ENCODE measurements at regions not wholly inside any gene's neighbourhood (a gene's known extent, or its start where the extent isn't known, plus 50 kb on each side); places are given as distances from the start of the nearest gene placed in this dataset.

DNA sequence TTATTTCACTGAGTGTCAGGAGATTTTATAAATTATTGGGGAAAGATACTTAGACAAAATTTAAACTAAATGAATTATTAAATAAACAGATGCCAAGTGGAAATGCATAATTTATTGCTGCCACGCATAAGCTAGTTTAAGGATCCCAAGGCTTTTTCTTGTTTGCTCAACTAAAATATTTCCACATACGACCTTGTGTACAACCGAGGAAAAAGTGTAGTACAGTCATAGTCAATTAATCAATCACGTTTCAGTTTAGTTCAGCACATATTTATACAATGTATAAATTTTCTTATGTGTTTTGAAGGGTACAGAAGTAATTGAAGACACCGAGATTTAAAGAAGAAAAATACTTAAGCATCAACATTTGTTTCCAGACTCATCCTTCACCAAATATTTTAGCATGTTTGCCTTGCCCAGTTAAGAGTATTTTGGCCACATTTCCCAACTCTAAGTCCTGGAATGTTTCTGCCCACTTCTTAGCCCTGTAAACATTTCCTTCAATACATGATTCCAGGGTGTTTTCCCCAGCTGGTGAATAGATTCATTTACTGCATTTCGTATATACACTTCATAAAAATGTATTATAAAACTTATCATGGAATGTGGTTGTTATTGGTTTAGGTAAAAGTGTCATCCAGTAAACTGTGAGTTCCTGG, 652.9 kb downstream of the ELAVL2 start (continued):
- TF ChIP-seq ZNF521 (tag by site-specific recombination; IDR thresholded peaks at IDR 0.05) (no peak), MZF1 (tag by site-specific recombination; IDR thresholded peaks at IDR 0.05; ENCODE audit: borderline replicate concordance) (no peak), ZNF548 (tag by site-specific recombination; IDR thresholded peaks at IDR 0.05) (no peak)

DNA sequence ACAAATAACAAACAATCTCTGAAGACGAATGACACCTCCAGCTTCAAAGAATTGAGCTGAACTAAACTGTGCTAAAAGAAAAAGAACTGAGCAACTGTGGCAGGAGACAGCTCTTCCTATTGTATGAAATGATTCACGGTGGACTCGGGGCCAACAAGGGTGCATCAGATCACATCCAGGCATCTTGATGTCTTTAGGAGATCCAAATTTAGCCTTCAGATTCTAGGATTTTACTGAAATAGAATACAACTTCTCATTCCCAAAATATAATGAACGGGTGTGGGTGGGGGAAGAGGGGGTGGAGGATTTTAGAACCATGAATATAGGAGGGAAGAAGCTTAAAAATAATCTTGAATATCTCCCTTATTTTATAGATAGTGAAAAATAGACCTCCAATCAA, 631.8 kb downstream of the ELAVL2 start:
- Histone ChIP-seq H3K9me3 (ENCODE audit: control insufficient read depth, insufficient read depth, low read depth, low read length) (no peaks in the 10 kb centered on the region), H3K4me1 (ENCODE audit: control insufficient read depth, insufficient read depth, low read length) (no peaks in the 10 kb centered on the region), H3K36me3 (ENCODE audit: control insufficient read depth in 2 of 2, insufficient read depth in 1 of 2, low read length in 2 of 2) (no peaks in the 10 kb centered on the region), H3K4me3 (ENCODE audit: low read depth, low read length) (no peak overlapping the region), H3K27ac (ENCODE audit: extremely low read depth, low read depth, low read length) (no peak overlapping the region)
- POLR2A ChIA-PET: no interaction called here
- TF ChIP-seq ZNF274 (IDR thresholded peaks at IDR 0.05; ENCODE audit: low read length): no peak
- no peak for TF ChIP-seq ZNF274 (tag by site-specific recombination; IDR thresholded peaks at IDR 0.05; ENCODE audit: borderline replicate concordance)
- no peak for TF ChIP-seq ZNF664 (tag by site-specific recombination; IDR thresholded peaks at IDR 0.05)
- no peak for TF ChIP-seq ZNF169 (tag by site-specific recombination; IDR thresholded peaks at IDR 0.05)
- TF ChIP-seq, protein P1, sequence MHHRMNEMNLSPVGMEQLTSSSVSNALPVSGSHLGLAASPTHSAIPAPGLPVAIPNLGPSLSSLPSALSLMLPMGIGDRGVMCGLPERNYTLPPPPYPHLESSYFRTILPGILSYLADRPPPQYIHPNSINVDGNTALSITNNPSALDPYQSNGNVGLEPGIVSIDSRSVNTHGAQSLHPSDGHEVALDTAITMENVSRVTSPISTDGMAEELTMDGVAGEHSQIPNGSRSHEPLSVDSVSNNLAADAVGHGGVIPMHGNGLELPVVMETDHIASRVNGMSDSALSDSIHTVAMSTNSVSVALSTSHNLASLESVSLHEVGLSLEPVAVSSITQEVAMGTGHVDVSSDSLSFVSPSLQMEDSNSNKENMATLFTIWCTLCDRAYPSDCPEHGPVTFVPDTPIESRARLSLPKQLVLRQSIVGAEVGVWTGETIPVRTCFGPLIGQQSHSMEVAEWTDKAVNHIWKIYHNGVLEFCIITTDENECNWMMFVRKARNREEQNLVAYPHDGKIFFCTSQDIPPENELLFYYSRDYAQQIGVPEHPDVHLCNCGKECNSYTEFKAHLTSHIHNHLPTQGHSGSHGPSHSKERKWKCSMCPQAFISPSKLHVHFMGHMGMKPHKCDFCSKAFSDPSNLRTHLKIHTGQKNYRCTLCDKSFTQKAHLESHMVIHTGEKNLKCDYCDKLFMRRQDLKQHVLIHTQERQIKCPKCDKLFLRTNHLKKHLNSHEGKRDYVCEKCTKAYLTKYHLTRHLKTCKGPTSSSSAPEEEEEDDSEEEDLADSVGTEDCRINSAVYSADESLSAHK (tag by site-specific recombination; IDR thresholded peaks at IDR 0.05): no peak
- TF ChIP-seq ZNF433 (tag by site-specific recombination; IDR thresholded peaks at IDR 0.05; ENCODE audit: low read depth): no peak
- no peak for TF ChIP-seq SCRT2 (tag by site-specific recombination; IDR thresholded peaks at IDR 0.05)
- TF ChIP-seq, protein P2, sequence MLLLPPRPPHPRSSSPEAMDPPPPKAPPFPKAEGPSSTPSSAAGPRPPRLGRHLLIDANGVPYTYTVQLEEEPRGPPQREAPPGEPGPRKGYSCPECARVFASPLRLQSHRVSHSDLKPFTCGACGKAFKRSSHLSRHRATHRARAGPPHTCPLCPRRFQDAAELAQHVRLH (tag by site-specific recombination; IDR thresholded peaks at IDR 0.05): no peak
- no peak for TF ChIP-seq SETDB1 (IDR thresholded peaks at IDR 0.05; ENCODE audit: insufficient read length, low read length)
- TF ChIP-seq, protein P3, sequence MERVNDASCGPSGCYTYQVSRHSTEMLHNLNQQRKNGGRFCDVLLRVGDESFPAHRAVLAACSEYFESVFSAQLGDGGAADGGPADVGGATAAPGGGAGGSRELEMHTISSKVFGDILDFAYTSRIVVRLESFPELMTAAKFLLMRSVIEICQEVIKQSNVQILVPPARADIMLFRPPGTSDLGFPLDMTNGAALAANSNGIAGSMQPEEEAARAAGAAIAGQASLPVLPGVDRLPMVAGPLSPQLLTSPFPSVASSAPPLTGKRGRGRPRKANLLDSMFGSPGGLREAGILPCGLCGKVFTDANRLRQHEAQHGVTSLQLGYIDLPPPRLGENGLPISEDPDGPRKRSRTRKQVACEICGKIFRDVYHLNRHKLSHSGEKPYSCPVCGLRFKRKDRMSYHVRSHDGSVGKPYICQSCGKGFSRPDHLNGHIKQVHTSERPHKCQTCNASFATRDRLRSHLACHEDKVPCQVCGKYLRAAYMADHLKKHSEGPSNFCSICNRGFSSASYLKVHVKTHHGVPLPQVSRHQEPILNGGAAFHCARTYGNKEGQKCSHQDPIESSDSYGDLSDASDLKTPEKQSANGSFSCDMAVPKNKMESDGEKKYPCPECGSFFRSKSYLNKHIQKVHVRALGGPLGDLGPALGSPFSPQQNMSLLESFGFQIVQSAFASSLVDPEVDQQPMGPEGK (tag by site-specific recombination; IDR thresholded peaks at IDR 0.05): no peak
- no peak for TF ChIP-seq ZSCAN30 (tag by site-specific recombination; IDR thresholded peaks at IDR 0.05)
- no peak for TF ChIP-seq ZNF791 (tag by site-specific recombination; IDR thresholded peaks at IDR 0.05)
- TF ChIP-seq ZNF76 (tag by site-specific recombination; IDR thresholded peaks at IDR 0.05; ENCODE audit: borderline replicate concordance, low read depth): no peak
- TF ChIP-seq ZNF521 (tag by site-specific recombination; IDR thresholded peaks at IDR 0.05): no peak
- TF ChIP-seq, protein P4, sequence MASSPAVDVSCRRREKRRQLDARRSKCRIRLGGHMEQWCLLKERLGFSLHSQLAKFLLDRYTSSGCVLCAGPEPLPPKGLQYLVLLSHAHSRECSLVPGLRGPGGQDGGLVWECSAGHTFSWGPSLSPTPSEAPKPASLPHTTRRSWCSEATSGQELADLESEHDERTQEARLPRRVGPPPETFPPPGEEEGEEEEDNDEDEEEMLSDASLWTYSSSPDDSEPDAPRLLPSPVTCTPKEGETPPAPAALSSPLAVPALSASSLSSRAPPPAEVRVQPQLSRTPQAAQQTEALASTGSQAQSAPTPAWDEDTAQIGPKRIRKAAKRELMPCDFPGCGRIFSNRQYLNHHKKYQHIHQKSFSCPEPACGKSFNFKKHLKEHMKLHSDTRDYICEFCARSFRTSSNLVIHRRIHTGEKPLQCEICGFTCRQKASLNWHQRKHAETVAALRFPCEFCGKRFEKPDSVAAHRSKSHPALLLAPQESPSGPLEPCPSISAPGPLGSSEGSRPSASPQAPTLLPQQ (tag by site-specific recombination; IDR thresholded peaks at IDR 0.05): no peak
- CTCF ChIA-PET: no interaction called here

DNA sequence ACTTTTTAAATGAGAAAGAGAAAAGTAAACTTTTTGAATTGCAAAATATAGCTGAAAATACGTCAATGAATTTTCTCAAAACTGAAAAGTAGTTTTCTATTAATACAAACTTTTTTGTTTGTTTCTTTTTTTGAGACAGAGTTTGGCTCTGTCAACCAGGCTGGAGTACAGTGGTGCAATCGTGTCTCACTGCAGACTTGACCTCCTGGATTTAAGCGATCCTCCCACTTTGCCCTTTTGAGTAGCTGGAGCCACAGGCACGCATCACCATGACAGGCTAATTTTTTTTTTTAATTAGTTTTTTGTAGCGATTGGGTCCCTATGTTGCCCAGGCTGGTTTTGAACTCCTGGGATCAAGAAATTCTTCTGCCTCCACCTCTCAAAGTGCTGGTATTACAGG, 610.4 kb downstream of the ELAVL2 start:
- H3K36me3 ChIP-seq (ENCODE audit: control insufficient read depth in 2 of 2, insufficient read depth in 1 of 2, low read length in 2 of 2): no peaks in the 10 kb centered on the region
- H3K9me3 ChIP-seq (ENCODE audit: control insufficient read depth, insufficient read depth, low read depth, low read length): no peaks in the 10 kb centered on the region
- no peaks in the 10 kb centered on the region for H3K4me1 ChIP-seq (ENCODE audit: control insufficient read depth, insufficient read depth, low read length)
- ChIA-PET CTCF (interaction anchor here (0.6 to 0.7 kb wide), 2 partner anchors 20 to 1397 kb away, joined by 3 to 4 read pairs; no protein-coding TSS in a partner anchor), POLR2A (no interaction called here)
- no peak overlapping the region for H3K27ac ChIP-seq (ENCODE audit: extremely low read depth, low read depth, low read length)
- H3K4me3 ChIP-seq (ENCODE audit: low read depth, low read length): no peak overlapping the region
- TF ChIP-seq HOXD13 (CRISPR knock-in tag; IDR thresholded peaks at IDR 0.05; ENCODE audit: borderline replicate concordance): no peak
- no peak for TF ChIP-seq ZNF530 (tag by site-specific recombination; IDR thresholded peaks at IDR 0.05; ENCODE audit: low read depth)
- TF ChIP-seq, protein P5, sequence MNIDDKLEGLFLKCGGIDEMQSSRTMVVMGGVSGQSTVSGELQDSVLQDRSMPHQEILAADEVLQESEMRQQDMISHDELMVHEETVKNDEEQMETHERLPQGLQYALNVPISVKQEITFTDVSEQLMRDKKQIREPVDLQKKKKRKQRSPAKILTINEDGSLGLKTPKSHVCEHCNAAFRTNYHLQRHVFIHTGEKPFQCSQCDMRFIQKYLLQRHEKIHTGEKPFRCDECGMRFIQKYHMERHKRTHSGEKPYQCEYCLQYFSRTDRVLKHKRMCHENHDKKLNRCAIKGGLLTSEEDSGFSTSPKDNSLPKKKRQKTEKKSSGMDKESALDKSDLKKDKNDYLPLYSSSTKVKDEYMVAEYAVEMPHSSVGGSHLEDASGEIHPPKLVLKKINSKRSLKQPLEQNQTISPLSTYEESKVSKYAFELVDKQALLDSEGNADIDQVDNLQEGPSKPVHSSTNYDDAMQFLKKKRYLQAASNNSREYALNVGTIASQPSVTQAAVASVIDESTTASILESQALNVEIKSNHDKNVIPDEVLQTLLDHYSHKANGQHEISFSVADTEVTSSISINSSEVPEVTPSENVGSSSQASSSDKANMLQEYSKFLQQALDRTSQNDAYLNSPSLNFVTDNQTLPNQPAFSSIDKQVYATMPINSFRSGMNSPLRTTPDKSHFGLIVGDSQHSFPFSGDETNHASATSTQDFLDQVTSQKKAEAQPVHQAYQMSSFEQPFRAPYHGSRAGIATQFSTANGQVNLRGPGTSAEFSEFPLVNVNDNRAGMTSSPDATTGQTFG (tag by site-specific recombination; IDR thresholded peaks at IDR 0.05; ENCODE audit: borderline replicate concordance): no peak
- no peak for TF ChIP-seq ZBTB7A (tag by site-specific recombination; IDR thresholded peaks at IDR 0.05; ENCODE audit: low read depth)
- no peak for TF ChIP-seq WT1 (tag by site-specific recombination; IDR thresholded peaks at IDR 0.05)
- TF ChIP-seq ZNF404 (tag by site-specific recombination; IDR thresholded peaks at IDR 0.05): no peak
- TF ChIP-seq ZNF391 (tag by site-specific recombination; IDR thresholded peaks at IDR 0.05; ENCODE audit: borderline replicate concordance, low read depth): no peak
- TF ChIP-seq RBAK (tag by site-specific recombination; IDR thresholded peaks at IDR 0.05): no peak
- TF ChIP-seq ZNF335 (tag by site-specific recombination; conservative IDR thresholded peaks at IDR 0.05): no peak
- TF ChIP-seq ZNF664 (tag by site-specific recombination; IDR thresholded peaks at IDR 0.05): no peak
